Stimulated activated CD8-positive, alpha-beta memory T cell treated with anti-CD3 and anti-CD28 coated beads, Interleukin-7, amount 100 ng/mL, for 1 hour (primary cell): ENCODE measurements at regions not wholly inside any gene's neighbourhood (a gene's known extent, or its start where the extent isn't known, plus 50 kb on each side); places are given as distances from the start of the nearest gene placed in this dataset.
"Not testable (repeated sequence)": the region's sequence is repeated elsewhere in the genome, so short reads cannot be mapped to it uniquely, and the experiment has no call there.

Experiments
- DNase-seq, 2 donors: peaks; one replicate each; pipeline ENCODE4 v3.0.0-alpha.2; 2020; ENCODE audit warnings: low read depth in 2 of 2

- DNase-seq, result no peak
Observed at GRCh38 chr2:147607379-147607778, 237.4 kb upstream of the ACVR2A start.

GRCh38 chr2:147603876-147604275 lies 241.0 kb upstream of the ACVR2A start:
- no peak for DNase-seq

- DNase-seq, result no peak
Observed at GRCh38 chr2:147603447-147603846, 241.4 kb upstream of the ACVR2A start.

GRCh38 chr2:147600646-147601045 lies 244.2 kb upstream of the ACVR2A start:
- no peak for DNase-seq

GRCh38 chr2:147600223-147600622 lies 244.6 kb upstream of the ACVR2A start:
- DNase-seq, result no peak

- no peak for DNase-seq
Observed at GRCh38 chr2:147595200-147595599, 249.6 kb upstream of the ACVR2A start.

GRCh38 chr2:147594038-147594437 lies 250.8 kb upstream of the ACVR2A start:
- no peak for DNase-seq

GRCh38 chr2:147592784-147593183 lies 252.0 kb upstream of the ACVR2A start:
- not testable (repeated sequence) for DNase-seq

- no peak for DNase-seq
Observed at GRCh38 chr2:147589127-147589526, 255.7 kb upstream of the ACVR2A start.

- no peak for DNase-seq
Observed at GRCh38 chr2:147588191-147588590, 256.6 kb upstream of the ACVR2A start.

GRCh38 chr2:147578529-147578928 lies 266.3 kb upstream of the ACVR2A start:
- DNase-seq, result no peak

- DNase-seq, result no peak
Observed at GRCh38 chr2:147577998-147578380, 266.8 kb upstream of the ACVR2A start.

- DNase-seq, result no peak
Observed at GRCh38 chr2:147577323-147577997, 267.4 kb upstream of the ACVR2A start.

GRCh38 chr2:147575106-147575505 lies 269.7 kb upstream of the ACVR2A start:
- DNase-seq, result no peak

- DNase-seq, result no peak
Observed at GRCh38 chr2:147572622-147573021, 272.2 kb upstream of the ACVR2A start.

- DNase-seq, result no peak
Observed at GRCh38 chr2:147569426-147569825, 275.4 kb upstream of the ACVR2A start.

GRCh38 chr2:147568109-147568508 lies 276.7 kb upstream of the ACVR2A start:
- no peak for DNase-seq

- no peak for DNase-seq
Observed at GRCh38 chr2:147567136-147567535, 277.7 kb upstream of the ACVR2A start.

GRCh38 chr2:147560810-147561535 lies 283.9 kb upstream of the ACVR2A start:
- DNase-seq, result no peak

GRCh38 chr2:147559070-147559725 lies 285.6 kb upstream of the ACVR2A start:
- no peak for DNase-seq

GRCh38 chr2:147558620-147559019 lies 286.2 kb upstream of the ACVR2A start:
- no peak for DNase-seq

- DNase-seq, result no peak
Observed at GRCh38 chr2:147554521-147555107, 290.2 kb upstream of the ACVR2A start.
